GM23338 (cell line): ENCODE measurements at regions not wholly inside any gene's neighbourhood (a gene's known extent, or its start where the extent isn't known, plus 50 kb on each side); places are given as distances from the start of the nearest gene placed in this dataset.

Source experiments
- ATAC-seq: fragments of 200-7000 bp; cut with Tn5 transposase; 3 replicates; pipeline ENCODE4 v1.9.1; 2020
- DNase-seq: peaks from one replicate; pipeline ENCODE4 v3.0.0-alpha.2; 2015; ENCODE audit warnings: low spot score
- H2AFZ ChIP-seq: fragments of 200-600 bp; sonication (generic); 2 replicates; pipeline ENCODE4 v1.8.0; 2016; ENCODE audit warnings: antibody characterized with exemption, mild to moderate bottlenecking, moderate library complexity
- H3F3A ChIP-seq: fragments of 200-600 bp; sonication (generic); replicated peaks from 2 replicates; pipeline ENCODE4 v1.8.0; 2017; ENCODE audit warnings: antibody characterized with exemption, mixed run types, low read depth
- H3K27ac ChIP-seq: fragments of 200-600 bp; sonication (generic); 2 replicates; pipeline ENCODE4 v1.6.1; 2016; ENCODE audit warnings: low read depth
- H3K27me3 ChIP-seq: fragments of 200-600 bp; sonication (generic); 2 replicates; pipeline ENCODE4 v1.8.0; 2016; ENCODE audit warnings: mild to moderate bottlenecking, mixed run types, moderate library complexity; ENCODE audit not compliant: insufficient read depth
- H3K36me3 ChIP-seq: fragments of 200-600 bp; sonication (generic); 2 replicates; pipeline ENCODE4 v1.8.0; 2016; ENCODE audit warnings: mild to moderate bottlenecking; ENCODE audit not compliant: insufficient read depth
- H3K4me1 ChIP-seq: fragments of 200-600 bp; sonication (generic); 2 replicates; pipeline ENCODE4 v1.8.0; 2016; ENCODE audit warnings: mild to moderate bottlenecking, moderate library complexity; ENCODE audit not compliant: insufficient read depth
- H3K4me2 ChIP-seq: fragments of 200-600 bp; sonication (generic); 2 replicates; pipeline ENCODE4 v1.7.1; 2017; ENCODE audit warnings: mixed run types
- H3K4me3 ChIP-seq: fragments of 200-600 bp; sonication (generic); 2 replicates; pipeline ENCODE4 v1.6.1; 2016; ENCODE audit warnings: mixed run types
- H3K79me2 ChIP-seq: fragments of 200-600 bp; sonication (generic); replicated peaks from 2 replicates; pipeline ENCODE4 v1.8.0; 2017; ENCODE audit warnings: mild to moderate bottlenecking; ENCODE audit not compliant: insufficient read depth
- H3K9me2 ChIP-seq: fragments of 200-600 bp; sonication (generic); 2 replicates; pipeline ENCODE4 v1.8.0; 2017; ENCODE audit not compliant: insufficient read depth
- H4K20me1 ChIP-seq: fragments of 200-600 bp; sonication (generic); replicated peaks from 2 replicates; pipeline ENCODE4 v1.8.0; 2017; ENCODE audit warnings: mild to moderate bottlenecking; ENCODE audit not compliant: insufficient read depth
- H3K27ac Mint-ChIP-seq: 2 replicates; pipeline ENCODE4 v1.8.0; 2020; ENCODE audit warnings: inconsistent platforms, mild to moderate bottlenecking, moderate library complexity, mixed read lengths
- H3K27me3 Mint-ChIP-seq: 3 replicates; pipeline ENCODE4 v1.8.0; 2022; ENCODE audit warnings: low read depth, mild to moderate bottlenecking, moderate library complexity, mixed read lengths, inconsistent platforms; ENCODE audit not compliant: insufficient read depth, poor library complexity
- H3K36me3 Mint-ChIP-seq: 3 replicates; pipeline ENCODE4 v1.8.0; 2021; ENCODE audit warnings: low read depth, mild to moderate bottlenecking, inconsistent platforms, moderate library complexity, mixed read lengths
- H3K4me1 Mint-ChIP-seq: 3 replicates; pipeline ENCODE4 v1.8.0; 2020; ENCODE audit warnings: mild to moderate bottlenecking, inconsistent platforms, mixed read lengths
- H3K4me3 Mint-ChIP-seq: 3 replicates; pipeline ENCODE4 v1.8.0; 2021; ENCODE audit warnings: moderate library complexity, mild to moderate bottlenecking, inconsistent platforms, mixed read lengths
- H3K9me3 Mint-ChIP-seq: 3 replicates; pipeline ENCODE4 v1.8.0; 2020; ENCODE audit warnings: moderate library complexity, mild to moderate bottlenecking, inconsistent platforms, mixed read lengths
- CREB1 ChIP-seq: fragments of 250-450 bp; sonication (Bioruptor Pico); IDR thresholded peaks from 2 replicates; pipeline ENCODE4 v1.5.0; 2020; ENCODE audit warnings: low read depth, mild to moderate bottlenecking, moderate library complexity
- ETS1 ChIP-seq: IDR thresholded peaks from 2 replicates; pipeline ENCODE4 v1.6.1; 2016; ENCODE audit warnings: antibody characterized with exemption
- EZH2phosphoT487 ChIP-seq: fragments of 200-600 bp; sonication (generic); IDR thresholded peaks from one replicate; pipeline ENCODE4 v1.8.1; 2018; ENCODE audit warnings: antibody characterized with exemption; ENCODE audit not compliant: unreplicated experiment
- JUNB ChIP-seq: IDR thresholded peaks from one replicate; pipeline ENCODE4 v1.6.1; 2016; ENCODE audit warnings: antibody characterized with exemption; ENCODE audit not compliant: unreplicated experiment
- NANOG ChIP-seq: IDR thresholded peaks from 2 replicates; pipeline ENCODE4 v1.6.1; 2016; ENCODE audit warnings: antibody characterized with exemption, borderline replicate concordance
- POLR2AphosphoS5 ChIP-seq: IDR thresholded peaks from 2 replicates; pipeline ENCODE4 v1.6.1; 2016; ENCODE audit warnings: antibody characterized with exemption, low read depth
- STAT1 ChIP-seq: IDR thresholded peaks from one replicate; pipeline ENCODE4 v1.6.1; 2016; ENCODE audit warnings: antibody characterized with exemption; ENCODE audit not compliant: unreplicated experiment
- ZNF114 ChIP-seq: fragments of 250-450 bp; sonication (Bioruptor Pico); IDR thresholded peaks from 2 replicates; pipeline ENCODE4 v1.5.0; 2020; ENCODE audit warnings: mild to moderate bottlenecking, moderate library complexity
- ZNF331 ChIP-seq: fragments of 250-450 bp; sonication (Bioruptor Pico); IDR thresholded peaks from 2 replicates; pipeline ENCODE4 v1.5.0; 2020; ENCODE audit warnings: low read depth, mild to moderate bottlenecking, moderate library complexity
- TF ChIP-seq, protein P1 (sequence below): IDR thresholded peaks from one replicate; pipeline ENCODE4 v1.6.1; 2018; ENCODE audit warnings: antibody characterized with exemption; ENCODE audit not compliant: unreplicated experiment
- TF ChIP-seq, protein P2 (sequence below), 2 experiments: fragments of 200-600 bp in 1 of 2; sonication (generic) in 1 of 2; conservative IDR thresholded peaks; 2 replicates each; pipeline versions ENCODE4 v1.5.1 to v1.6.1; 2016 to 2017; ENCODE audit warnings: antibody characterized with exemption in 2 of 2, low read depth in 2 of 2, mild to moderate bottlenecking in 2 of 2, moderate library complexity in 1 of 2

GRCh38 chr12:115478505-115478904 lies 794.5 kb upstream of the TBX3 start (continued):
- TF ChIP-seq, protein P1, sequence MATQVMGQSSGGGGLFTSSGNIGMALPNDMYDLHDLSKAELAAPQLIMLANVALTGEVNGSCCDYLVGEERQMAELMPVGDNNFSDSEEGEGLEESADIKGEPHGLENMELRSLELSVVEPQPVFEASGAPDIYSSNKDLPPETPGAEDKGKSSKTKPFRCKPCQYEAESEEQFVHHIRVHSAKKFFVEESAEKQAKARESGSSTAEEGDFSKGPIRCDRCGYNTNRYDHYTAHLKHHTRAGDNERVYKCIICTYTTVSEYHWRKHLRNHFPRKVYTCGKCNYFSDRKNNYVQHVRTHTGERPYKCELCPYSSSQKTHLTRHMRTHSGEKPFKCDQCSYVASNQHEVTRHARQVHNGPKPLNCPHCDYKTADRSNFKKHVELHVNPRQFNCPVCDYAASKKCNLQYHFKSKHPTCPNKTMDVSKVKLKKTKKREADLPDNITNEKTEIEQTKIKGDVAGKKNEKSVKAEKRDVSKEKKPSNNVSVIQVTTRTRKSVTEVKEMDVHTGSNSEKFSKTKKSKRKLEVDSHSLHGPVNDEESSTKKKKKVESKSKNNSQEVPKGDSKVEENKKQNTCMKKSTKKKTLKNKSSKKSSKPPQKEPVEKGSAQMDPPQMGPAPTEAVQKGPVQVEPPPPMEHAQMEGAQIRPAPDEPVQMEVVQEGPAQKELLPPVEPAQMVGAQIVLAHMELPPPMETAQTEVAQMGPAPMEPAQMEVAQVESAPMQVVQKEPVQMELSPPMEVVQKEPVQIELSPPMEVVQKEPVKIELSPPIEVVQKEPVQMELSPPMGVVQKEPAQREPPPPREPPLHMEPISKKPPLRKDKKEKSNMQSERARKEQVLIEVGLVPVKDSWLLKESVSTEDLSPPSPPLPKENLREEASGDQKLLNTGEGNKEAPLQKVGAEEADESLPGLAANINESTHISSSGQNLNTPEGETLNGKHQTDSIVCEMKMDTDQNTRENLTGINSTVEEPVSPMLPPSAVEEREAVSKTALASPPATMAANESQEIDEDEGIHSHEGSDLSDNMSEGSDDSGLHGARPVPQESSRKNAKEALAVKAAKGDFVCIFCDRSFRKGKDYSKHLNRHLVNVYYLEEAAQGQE = no peak
- no peak for TF ChIP-seq CREB1 (CRISPR knock-in tag)
- no peak for TF ChIP-seq NANOG
- TF ChIP-seq, protein P2, sequence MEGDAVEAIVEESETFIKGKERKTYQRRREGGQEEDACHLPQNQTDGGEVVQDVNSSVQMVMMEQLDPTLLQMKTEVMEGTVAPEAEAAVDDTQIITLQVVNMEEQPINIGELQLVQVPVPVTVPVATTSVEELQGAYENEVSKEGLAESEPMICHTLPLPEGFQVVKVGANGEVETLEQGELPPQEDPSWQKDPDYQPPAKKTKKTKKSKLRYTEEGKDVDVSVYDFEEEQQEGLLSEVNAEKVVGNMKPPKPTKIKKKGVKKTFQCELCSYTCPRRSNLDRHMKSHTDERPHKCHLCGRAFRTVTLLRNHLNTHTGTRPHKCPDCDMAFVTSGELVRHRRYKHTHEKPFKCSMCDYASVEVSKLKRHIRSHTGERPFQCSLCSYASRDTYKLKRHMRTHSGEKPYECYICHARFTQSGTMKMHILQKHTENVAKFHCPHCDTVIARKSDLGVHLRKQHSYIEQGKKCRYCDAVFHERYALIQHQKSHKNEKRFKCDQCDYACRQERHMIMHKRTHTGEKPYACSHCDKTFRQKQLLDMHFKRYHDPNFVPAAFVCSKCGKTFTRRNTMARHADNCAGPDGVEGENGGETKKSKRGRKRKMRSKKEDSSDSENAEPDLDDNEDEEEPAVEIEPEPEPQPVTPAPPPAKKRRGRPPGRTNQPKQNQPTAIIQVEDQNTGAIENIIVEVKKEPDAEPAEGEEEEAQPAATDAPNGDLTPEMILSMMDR (conservative IDR thresholded peaks at IDR 0.05; ENCODE audit: low read depth in 2 of 2) = no peak
- TF ChIP-seq ZNF331 (CRISPR knock-in tag) = no peak

- H3K36me3 Mint-ChIP-seq = no peaks in the 10 kb centered on the region
- no peak for TF ChIP-seq ETS1
- no peak for TF ChIP-seq CREB1 (CRISPR knock-in tag)
- no peak for TF ChIP-seq ZNF114
- TF ChIP-seq, protein P1 = no peak
- TF ChIP-seq, protein P2 (conservative IDR thresholded peaks at IDR 0.05; ENCODE audit: low read depth in 2 of 2) = no peak
- TF ChIP-seq STAT1 = no peak
- no peak for TF ChIP-seq JUNB
- TF ChIP-seq NANOG = no peak
- TF ChIP-seq ZNF331 (CRISPR knock-in tag) = no peak
- no peak for TF ChIP-seq EZH2phosphoT487
- no peak for TF ChIP-seq POLR2AphosphoS5
Observed at GRCh38 chr12:115474539-115475353, 790.8 kb upstream of the TBX3 start.

More at GRCh38 chr12:115474539-115475353, 790.8 kb upstream of the TBX3 start:
- H3K4me3 Mint-ChIP-seq = no peak overlapping the region
- Histone ChIP-seq H3F3A (no peaks in the 10 kb centered on the region), H4K20me1 (no peaks in the 10 kb centered on the region), H3K27me3 (no peaks in the 10 kb centered on the region), H3K27ac (no peak overlapping the region), H3K4me3 (no peak overlapping the region), H3K36me3 (peaks cover 5% of the 10 kb centered on the region; the same call in 1 of the 2 replicates), H3K4me1 (no peaks in the 10 kb centered on the region), H3K9me2 (peaks cover under 1% of the 10 kb centered on the region), H2AFZ (no peak overlapping the region; the same call in 1 of the 2 replicates), H3K79me2 (no peaks in the 10 kb centered on the region), H3K4me2 (no peak overlapping the region)
- DNase-seq = no peak
- H3K4me1 Mint-ChIP-seq = no peaks in the 10 kb centered on the region
- no peaks in the 10 kb centered on the region for H3K27me3 Mint-ChIP-seq
- H3K27ac Mint-ChIP-seq = no peak overlapping the region
- ATAC-seq = no peak
- peaks cover 2% of the 10 kb centered on the region; the same call in 2 of the 3 replicates for H3K9me3 Mint-ChIP-seq
